ENCODE measurements at regions not wholly inside any gene's neighbourhood (a gene's known extent, or its start where the extent isn't known, plus 50 kb on each side); places are given as distances from the start of the nearest gene placed in this dataset.
"Not testable (repeated sequence)": the region's sequence is repeated elsewhere in the genome, so short reads cannot be mapped to it uniquely, and the experiment has no call there.

DNA sequence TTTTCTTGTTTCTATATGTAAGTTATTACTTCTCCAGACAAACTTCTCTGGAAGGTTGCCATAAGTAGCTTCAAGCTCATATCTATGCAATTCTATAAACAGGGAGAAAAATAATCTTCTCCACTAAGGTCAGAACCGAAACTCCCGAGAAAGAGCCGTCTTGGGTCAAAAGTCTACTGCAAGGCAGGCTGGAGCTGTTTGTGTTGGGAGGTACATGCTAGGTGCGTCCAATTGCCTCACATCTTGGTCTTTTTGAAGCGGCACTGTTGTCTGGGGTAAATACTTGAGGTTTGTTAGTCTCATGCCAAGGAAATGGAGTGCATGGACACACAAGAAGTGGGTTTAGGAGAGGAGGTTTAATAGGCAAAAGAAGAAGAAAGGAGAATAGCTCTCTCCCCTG is 674.7 kb upstream of the TMEM132C start:
- DNase-seq (ENCODE audit: low read depth in 4 of 4, low spot score in 3 of 4) = no peak

DNA sequence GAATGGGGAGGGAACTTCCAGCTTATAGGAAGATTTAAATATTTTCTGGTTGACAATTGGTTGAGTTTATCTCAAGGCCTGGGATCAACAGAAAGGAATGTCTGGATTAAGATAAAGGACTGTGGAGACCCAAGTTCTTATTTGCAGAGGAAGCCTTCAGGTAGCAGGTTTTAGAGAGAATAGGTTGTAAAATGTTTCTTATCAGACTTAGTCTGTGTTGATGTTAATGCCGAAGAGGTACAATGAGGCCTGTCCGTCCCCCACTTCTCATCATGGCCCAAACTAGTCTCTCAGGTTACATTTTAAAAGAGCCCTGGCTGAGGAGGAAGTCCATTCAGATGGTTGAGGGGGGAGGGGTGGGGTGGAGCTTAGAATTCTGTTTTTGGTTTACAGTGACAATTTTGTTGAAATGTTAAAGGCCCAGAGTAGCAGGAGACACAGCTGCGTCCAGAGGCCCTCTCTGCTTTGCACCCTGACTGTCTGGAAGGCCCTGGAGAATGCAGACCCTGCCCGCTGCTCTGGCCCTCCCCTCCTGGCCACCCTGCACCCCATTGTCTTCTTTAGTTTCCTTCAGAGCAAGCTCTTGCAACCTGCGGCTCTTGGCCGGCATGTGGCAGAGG is 672.5 kb upstream of the TMEM132C start:
- DNase-seq (ENCODE audit: low read depth in 4 of 4, low spot score in 3 of 4) = no peak

DNA sequence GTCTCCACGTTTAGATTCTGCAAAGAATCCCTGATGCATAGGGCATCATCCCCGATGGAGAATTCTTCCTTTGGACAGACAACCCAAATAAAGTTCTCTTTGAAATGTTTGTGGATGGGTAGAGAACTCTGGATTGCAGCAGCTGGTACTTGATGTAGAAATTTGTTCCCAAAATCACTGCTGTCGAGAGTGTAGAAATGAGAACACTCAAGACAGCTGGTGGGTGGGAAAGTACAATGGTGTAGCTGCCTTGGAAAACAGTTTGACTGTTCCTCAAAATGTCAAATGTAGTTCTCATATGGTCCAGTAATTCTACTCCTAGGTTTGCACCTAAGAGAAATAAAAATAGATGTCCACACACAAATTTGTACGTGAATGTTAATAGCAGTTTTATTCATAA is 671.5 kb upstream of the TMEM132C start:
- DNase-seq (ENCODE audit: low read depth in 4 of 4, low spot score in 3 of 4) = no peak

DNA sequence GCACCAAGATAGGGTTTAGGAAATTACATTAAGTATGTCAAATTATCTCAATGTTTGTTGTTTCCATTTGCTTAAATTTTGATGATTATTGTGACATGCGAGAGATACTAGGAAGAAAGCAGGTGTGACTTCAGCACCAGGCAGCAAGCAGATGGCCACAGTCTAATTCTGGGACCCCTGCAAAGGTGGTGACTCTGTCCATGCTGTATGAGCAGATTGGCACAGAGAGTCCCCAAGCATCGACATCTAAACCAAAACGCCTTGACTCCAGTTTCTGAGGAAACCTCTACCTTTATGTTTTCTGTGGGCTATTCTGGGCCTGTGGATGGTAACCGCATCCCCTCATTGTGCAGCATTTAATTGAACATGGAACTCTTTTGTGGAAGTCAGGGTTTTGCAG is 670.1 kb upstream of the TMEM132C start:
- DNase-seq (ENCODE audit: low read depth in 4 of 4, low spot score in 3 of 4) = no peak

DNA sequence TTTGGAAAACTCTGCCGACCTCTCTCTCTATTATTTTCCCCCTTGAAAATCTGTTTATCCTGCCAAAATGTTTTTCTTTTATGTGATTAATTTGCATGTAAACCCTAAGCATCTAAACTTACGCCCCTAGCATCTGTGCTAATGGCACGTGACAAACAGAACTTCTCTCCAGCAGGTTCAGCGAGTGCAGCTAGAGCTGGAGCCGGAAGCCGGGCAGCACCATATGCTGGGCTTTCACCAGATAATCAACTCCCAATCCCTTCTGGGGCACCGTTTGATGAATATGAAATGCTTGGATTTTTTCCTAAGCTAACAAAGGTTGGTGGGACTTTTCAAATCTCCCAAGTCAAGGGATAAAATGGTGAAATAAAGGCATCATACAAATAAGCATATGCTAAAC is 667.5 kb upstream of the TMEM132C start:
- DNase-seq (ENCODE audit: low read depth in 4 of 4, low spot score in 3 of 4) = no peak

DNA sequence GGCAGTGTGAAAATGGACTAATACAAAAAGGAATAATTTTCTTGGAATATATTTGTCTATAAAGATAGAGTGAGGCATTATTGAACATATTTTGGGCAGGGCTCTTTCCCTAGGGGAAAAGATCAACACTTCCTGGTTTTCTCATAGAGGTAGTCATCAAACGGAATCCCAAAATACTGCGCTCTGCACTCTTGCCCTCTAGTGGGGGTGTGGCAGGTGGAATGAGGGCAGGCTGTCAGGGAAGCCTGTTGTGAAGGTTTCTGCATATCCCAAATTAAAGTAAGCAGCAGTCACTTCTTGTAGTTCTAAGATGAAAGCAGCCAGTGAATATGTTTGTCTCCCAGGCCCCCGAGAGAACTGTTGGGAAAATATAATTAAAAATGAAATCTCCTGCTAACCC is 666.8 kb upstream of the TMEM132C start:
- no peak for DNase-seq (ENCODE audit: low read depth in 4 of 4, low spot score in 3 of 4)

DNA sequence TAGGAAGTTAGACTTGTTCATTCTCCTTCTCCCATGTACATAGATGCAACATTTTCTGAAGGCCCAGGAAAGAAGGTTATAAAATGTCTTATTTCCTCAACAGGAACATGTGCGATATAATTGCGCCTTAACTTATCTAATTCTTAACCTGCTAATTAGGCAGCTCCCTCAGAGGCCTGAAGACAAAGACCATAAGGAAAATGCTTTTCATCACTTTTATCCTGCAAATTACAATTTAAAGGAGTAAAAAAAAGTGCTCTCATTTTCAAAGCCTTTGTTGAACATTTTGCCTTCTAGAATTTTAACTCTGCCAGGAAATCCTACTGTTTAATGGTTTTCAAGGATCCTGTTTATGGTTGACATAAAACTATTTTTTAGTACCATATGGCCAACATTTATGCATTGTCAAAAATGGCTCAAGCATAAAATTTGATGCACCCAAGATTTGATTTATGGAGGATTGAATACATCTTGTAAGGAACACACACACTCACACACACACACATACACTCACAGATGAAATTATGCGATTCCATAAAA is 660.4 kb upstream of the TMEM132C start:
- no peak for DNase-seq (ENCODE audit: low read depth in 4 of 4, low spot score in 3 of 4)

DNA sequence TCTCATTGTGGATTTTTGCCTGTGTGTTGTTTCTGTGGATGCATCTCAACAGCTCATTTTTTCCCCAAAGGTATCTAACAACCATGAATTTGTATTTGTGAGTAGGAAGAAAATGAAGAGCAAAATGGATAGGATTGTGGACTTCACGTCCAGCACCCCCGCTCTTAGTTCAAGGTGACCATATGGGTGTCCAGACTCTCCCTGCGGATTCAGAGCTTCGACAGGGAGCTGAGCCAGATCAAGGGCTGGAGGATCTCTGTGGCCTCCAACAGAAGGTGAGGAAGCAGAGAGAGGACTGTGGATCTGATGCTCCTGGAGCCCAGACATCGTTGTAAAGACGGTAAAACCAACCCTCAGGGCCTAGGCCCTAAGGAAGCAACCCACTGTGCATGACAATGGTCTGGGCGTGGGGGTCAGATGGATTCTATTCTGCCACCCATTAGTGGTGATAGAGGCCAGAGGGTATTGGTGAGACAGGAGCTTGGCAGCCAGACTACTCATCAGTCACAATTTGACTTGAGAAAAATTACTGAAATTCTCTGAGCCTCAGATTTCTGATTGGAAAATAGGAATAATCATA is 659.7 kb upstream of the TMEM132C start:
- DNase-seq (ENCODE audit: low read depth in 4 of 4, low spot score in 3 of 4) = no peak

DNA sequence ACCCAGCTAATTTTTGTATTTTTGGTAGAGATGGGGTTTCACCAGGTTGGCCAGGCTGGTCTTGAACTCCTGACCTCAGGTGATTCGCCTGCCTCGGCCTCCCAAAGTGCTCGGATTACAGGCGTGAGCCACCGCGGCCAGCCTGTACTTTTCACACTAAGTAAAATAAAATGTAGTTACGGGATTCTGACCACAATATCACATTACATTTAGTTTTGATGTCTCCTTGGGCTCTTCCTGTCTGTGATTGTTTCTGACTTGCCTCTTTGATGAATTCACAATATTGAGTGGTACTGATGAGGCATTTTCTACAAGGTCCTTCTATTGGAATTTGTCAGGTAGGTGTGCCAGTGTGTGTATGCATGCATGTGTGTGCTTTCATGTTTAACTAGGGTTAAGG is 658.6 kb upstream of the TMEM132C start:
- DNase-seq (ENCODE audit: low read depth in 4 of 4, low spot score in 3 of 4) = not testable (repeated sequence)

DNA sequence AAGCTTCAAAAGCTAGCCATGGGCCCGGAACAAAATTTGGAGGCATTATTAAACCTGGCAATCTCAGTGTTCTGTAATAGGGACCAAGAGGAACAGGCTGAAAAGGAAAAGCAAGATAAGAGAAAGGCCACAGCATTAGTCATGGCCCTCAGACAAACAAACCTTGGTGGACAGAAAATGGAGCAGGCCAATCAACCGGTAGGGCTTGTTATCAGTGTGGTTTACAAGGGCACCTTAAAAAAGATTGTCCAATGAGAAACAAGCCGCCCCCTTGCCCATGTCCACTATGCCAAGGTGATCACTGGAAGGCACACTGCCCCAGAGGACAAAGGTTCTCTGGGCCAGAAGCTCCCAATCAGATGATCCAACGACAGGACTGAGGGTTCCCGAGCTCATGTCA is 653.9 kb upstream of the TMEM132C start:
- no peak for DNase-seq (ENCODE audit: low read depth in 4 of 4, low spot score in 3 of 4)

DNA sequence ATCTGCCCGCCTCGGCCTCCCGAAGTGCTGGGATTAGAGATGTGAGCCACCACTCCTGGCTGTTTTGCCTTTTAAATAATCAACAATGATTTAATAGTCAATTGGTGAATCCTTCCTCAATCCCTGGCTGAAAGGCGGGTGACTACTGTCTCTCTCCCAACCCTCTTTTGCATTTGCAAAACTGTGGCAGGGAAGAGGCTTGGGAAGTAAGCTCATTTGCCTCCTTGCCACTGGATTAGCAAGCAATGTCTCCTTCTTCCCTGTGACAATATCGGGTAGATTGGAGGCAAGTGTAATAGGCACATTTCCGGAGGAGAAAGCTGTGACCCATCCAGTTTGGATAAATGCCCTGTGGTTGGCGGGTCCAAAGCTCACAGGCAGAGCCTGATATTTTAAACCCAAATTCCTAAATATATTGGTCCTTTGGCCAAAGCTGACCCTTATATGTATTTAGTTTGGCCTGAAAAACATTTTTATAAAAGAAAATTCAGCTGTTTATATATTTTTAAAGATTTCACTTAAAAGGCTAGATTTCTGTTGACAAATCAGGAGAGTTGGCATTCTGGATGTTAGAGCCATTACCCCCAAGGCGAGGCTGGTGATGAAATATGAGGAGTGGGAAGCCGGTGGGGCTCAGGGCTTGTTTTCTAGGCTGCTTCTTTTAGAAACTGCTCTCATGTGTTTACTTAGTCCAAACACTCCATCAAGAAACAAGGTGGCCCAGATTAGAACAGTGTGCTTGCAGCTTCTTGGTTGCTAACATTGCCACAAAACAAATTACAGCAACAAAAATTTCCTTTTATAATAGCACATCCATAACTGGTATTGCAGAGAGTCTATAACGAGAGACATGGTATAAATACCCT is 646.9 kb upstream of the TMEM132C start:
- DNase-seq (ENCODE audit: low read depth in 4 of 4, low spot score in 3 of 4) = no peak

DNA sequence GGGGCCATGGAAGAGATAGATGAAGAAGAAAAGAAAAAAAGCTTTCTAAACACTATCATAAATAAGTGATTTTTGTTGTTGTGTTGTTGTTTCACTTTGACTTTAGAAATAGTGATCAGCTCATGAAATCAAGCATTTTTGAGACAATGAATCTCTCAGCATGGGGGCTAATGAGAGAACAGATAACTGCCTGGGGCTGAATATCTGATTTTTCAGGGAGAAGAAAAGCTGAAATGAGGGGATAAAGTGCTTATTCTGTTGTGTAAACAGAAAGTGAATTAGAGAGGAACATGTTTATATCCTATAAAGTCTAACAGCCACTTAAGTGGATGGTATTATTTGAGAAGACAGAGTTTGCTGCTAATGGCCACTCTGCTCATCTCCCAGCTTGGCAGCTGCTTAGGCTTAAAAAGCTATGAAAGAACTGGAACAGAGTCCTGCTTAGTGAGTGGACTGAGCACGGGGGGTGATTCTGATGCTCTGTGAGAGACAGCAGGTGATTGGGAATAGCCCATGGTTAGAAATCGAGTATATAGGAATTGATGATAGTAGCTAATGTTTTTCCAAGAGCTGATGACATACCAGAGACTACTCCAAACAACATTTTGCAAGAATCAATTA is 646.1 kb upstream of the TMEM132C start:
- DNase-seq (ENCODE audit: low read depth in 4 of 4, low spot score in 3 of 4) = no peak

DNA sequence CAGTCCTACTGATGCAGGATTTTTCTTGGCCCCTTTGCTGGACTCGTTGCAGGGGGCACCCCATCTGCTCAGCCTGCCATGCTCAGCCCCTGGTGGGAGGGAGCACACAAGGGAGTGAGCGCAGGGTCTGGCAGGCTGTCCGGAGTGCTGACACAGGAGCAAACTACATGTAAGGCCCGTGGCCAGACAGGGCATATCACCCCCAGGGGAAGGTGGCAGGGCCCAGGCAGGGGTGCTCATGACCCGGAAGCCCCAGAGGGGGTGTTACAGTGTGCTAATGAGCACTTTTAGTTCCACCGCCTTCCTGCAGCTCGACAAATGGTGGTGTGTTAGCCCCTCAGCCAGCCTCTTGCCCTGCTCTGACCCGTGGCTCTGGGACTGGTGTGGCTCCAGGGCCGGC is 645.6 kb upstream of the TMEM132C start:
- DNase-seq (ENCODE audit: low read depth in 4 of 4, low spot score in 3 of 4) = no peak

DNA sequence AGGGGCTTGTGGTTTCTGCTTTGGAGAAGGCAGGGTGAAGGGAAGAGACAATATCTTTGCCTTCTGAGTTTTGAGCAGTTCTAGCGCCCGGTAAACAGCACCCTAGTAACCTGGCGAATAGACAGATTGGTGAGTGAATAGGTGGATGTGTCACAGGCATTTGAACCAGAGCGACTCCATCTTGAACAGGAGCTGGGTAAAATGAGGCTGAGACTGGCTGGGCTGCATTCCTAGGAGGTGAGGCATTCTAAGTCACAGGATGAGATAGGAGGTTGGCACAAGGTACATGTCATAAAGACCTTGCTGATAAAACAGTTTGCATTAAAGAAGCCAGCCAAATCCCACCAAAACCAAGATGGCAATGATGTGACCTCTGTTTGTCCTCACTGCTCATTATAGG is 643.6 kb upstream of the TMEM132C start:
- no peak for DNase-seq (ENCODE audit: low read depth in 4 of 4, low spot score in 3 of 4)

DNA sequence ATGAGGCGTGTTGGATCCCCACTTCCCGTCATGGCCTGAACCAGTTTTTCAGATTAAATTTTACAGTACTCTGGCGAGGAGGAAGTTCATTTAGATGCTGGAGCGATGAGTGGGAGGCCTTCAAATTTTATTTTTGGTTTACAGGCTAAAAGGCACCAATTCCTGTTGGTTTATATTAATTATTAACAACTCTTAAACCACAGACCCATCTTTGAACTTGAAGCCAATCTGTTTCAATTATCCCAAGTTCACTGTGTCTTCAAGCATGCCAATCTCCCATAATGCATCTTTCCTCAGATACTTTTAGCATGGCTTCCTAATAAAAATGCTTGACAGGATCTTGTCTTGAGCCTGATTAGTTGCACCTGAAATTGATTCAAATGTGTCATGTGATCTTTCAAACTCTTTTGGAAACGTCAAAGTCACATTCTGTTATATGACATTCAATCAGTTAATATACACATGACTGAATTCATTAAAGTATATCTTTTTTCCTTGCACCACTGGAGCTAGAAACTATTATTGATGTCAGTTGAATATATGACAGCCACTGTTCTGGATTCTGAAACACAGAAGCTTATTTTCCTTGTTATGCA is 641.7 kb upstream of the TMEM132C start:
- no peak for DNase-seq (ENCODE audit: low read depth in 4 of 4, low spot score in 3 of 4)

DNA sequence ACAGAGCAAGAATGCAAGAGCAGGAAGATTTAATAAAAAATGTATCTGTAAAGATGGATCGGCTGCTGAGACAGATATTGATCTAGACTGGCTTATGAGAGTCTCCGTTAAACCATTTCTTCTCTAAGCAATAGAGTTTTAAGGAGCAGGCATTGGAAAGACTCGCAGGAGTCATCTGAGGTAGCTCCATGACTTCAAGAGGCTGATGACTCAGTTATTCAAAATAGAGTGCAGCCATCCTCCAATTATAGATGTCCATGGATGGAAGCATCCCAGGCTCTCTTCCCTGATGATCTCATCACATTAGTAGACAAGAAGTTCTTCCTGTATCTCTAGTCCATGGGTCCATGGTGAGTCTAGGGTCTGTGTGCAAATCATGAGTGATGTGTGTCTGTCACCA is 638.3 kb upstream of the TMEM132C start:
- DNase-seq (ENCODE audit: low read depth in 4 of 4, low spot score in 3 of 4) = no peak

DNA sequence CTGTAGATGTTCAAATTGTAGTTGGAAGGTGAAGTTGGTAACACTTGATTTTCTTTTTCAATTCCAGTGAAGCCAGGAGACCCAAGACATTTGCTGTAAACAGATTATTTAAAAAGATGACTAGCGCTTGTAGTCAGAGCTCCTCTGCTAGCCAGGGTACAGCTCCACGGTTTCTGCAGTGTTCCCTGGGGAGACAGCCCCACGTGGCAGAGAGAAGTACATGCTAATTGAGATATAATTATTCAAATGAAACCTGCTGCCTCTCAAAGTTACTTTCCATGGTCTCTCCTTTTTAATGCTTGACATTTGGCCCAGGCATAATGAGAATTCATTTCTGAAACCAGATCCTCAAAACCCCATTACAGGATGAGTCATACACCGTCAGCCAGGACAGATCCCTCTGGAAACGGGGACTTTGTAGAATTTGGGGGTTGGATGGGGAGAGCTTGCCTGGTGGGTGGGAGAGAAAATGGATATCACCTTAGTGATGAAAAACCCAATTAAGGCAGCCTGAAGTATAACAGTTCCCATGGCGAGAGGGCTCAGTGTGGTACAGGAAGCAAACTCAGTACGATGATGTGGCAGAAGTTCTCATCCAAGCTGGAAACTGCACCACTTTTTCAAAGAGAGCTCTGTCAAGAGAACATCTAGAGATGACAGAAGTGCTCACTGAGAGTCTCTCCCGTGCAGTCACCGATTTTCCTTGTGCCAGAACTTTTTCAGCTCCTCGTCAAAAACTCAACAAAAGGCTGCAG is 637.7 kb upstream of the TMEM132C start:
- no peak for DNase-seq (ENCODE audit: low read depth in 4 of 4, low spot score in 3 of 4)

DNA sequence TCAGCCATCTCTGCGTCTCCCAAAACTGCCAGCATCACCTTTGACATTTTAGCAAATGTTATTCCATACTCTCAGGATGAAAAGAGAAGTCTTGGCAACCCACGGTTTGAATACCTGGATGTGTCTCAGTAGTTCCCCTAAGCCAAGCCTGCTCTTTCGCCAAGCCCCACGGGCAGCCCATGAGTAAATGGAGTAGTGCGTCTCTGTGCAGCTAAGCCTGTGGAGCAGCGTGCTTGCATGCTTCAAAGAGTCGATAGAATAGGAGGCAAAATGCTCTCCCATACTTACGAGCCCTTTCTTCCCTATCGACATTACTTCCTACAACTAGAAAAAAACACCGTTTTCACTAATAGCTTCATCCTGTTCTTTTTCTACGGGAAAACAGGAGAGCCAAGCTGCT is 634.5 kb upstream of the TMEM132C start:
- no peak for DNase-seq (ENCODE audit: low read depth in 4 of 4, low spot score in 3 of 4)

DNA sequence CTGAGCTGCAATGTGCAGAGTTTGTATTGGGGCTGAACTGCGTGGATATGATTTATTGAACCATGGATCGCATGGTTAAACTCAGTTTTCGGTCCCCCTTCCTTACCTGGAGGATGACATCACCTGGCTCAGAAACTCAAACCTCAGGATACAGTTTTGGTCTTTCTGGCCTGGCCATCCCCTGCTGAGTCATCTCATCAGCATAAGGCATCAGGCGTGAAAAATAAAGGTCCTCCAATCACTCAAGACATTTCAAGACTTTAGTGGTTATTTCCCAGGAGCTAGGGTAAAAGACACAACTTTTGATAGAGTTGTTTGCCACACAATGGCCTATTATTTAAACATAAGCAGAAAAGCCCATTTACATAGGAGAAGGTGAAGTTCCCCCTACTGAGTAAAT is 631.1 kb upstream of the TMEM132C start:
- no peak for DNase-seq (ENCODE audit: low read depth in 4 of 4, low spot score in 3 of 4)

DNA sequence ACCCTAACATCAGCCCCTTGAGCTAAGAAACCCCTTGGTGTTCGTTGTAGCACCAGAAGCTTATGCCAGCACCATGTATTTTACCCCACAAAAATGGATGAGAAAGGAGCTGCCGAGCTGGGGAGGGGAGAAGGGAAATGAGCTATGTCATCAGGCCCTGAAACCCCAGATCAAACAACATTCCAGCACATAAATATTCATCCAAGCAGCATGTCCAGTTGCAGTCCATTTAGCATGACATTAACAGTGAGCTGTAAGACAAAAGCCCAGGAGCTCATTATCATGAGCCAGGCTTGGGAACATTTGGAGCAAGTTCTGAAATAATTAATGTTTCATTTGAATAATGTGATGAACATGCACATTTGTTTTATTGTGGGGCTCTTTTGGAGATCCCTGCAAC is 630.1 kb upstream of the TMEM132C start:
- DNase-seq (ENCODE audit: low read depth in 4 of 4, low spot score in 3 of 4) = no peak

Data from right renal pelvis (tissue), 4 donors.